ENCODE measurements at regions not wholly inside any gene's neighbourhood (a gene's known extent, or its start where the extent isn't known, plus 50 kb on each side); places are given as distances from the start of the nearest gene placed in this dataset.

GRCh38 chr13:22939157-22939556 lies 241.6 kb upstream of the SGCG start (continued):
- TF ChIP-seq, protein P1, sequence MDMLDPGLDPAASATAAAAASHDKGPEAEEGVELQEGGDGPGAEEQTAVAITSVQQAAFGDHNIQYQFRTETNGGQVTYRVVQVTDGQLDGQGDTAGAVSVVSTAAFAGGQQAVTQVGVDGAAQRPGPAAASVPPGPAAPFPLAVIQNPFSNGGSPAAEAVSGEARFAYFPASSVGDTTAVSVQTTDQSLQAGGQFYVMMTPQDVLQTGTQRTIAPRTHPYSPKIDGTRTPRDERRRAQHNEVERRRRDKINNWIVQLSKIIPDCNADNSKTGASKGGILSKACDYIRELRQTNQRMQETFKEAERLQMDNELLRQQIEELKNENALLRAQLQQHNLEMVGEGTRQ (IDR thresholded peaks at IDR 0.05; ENCODE audit: borderline replicate concordance, low read depth, low read length) = no peak
- TF ChIP-seq RFX5 (IDR thresholded peaks at IDR 0.05; ENCODE audit: low read length) (no peak), SMC3 (IDR thresholded peaks at IDR 0.05; ENCODE audit: low read depth, low read length) (no peak), CTCF (IDR thresholded peaks at IDR 0.05) (no peak)
- TF ChIP-seq, protein P2, sequence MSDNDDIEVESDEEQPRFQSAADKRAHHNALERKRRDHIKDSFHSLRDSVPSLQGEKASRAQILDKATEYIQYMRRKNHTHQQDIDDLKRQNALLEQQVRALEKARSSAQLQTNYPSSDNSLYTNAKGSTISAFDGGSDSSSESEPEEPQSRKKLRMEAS (IDR thresholded peaks at IDR 0.05; ENCODE audit: low read depth) = no peak

GRCh38 chr13:22940090-22940710 lies 240.6 kb upstream of the SGCG start:
- H3K36me3 ChIP-seq (replicated peaks in 1 of 2; ENCODE audit: control insufficient read depth in 1 of 2, insufficient read depth in 2 of 2, low read length in 1 of 2) = no peaks in the 10 kb centered on the region
- no peaks in the 10 kb centered on the region for H3F3A ChIP-seq (replicated peaks; ENCODE audit: insufficient read depth)
- H2AFZ ChIP-seq (ENCODE audit: low read depth) = no peak overlapping the region
- no peaks in the 10 kb centered on the region for H4K20me1 ChIP-seq (ENCODE audit: insufficient read depth)
- no peak overlapping the region for H3K27ac ChIP-seq (ENCODE audit: low read depth in 2 of 2, low read length in 1 of 2)
- CTCF ChIA-PET = no interaction called here
- WGBS (ENCODE audit: low lambda C conversion rate) = 11% methylated on average over 5 of the region's 11 CpGs
- H3K4me2 ChIP-seq = no peak overlapping the region
- no peak for TF ChIP-seq USF1 (IDR thresholded peaks at IDR 0.05; ENCODE audit: borderline replicate concordance, low read depth)
- TF ChIP-seq, protein P2 (IDR thresholded peaks at IDR 0.05; ENCODE audit: low read depth) = no peak
- no peak for TF ChIP-seq SIN3A (IDR thresholded peaks at IDR 0.05; ENCODE audit: borderline replicate concordance, low read depth, low read length)
- no peak for TF ChIP-seq RFX5 (IDR thresholded peaks at IDR 0.05; ENCODE audit: low read length)
- no peak for TF ChIP-seq GATA2 (CRISPR knock-in tag; IDR thresholded peaks at IDR 0.05)
- no peak for TF ChIP-seq CTCF (IDR thresholded peaks at IDR 0.05)
- TF ChIP-seq RXRA (IDR thresholded peaks at IDR 0.05; ENCODE audit: borderline replicate concordance, low read depth) = no peak
- TF ChIP-seq NRF1 (IDR thresholded peaks at IDR 0.05; ENCODE audit: low read depth, low read length) = no peak
- no peak for TF ChIP-seq NFIC (IDR thresholded peaks at IDR 0.05; ENCODE audit: borderline replicate concordance)
- TF ChIP-seq POLR2AphosphoS5 (IDR thresholded peaks at IDR 0.05; ENCODE audit: low read depth, low read length) = no peak
- no peak for TF ChIP-seq EZH2phosphoT487 (IDR thresholded peaks at IDR 0.05; ENCODE audit: borderline replicate concordance, low read depth)
- TF ChIP-seq CHD2 (IDR thresholded peaks at IDR 0.05; ENCODE audit: low read length, partially characterized antibody) = no peak
- TF ChIP-seq, protein P3, sequence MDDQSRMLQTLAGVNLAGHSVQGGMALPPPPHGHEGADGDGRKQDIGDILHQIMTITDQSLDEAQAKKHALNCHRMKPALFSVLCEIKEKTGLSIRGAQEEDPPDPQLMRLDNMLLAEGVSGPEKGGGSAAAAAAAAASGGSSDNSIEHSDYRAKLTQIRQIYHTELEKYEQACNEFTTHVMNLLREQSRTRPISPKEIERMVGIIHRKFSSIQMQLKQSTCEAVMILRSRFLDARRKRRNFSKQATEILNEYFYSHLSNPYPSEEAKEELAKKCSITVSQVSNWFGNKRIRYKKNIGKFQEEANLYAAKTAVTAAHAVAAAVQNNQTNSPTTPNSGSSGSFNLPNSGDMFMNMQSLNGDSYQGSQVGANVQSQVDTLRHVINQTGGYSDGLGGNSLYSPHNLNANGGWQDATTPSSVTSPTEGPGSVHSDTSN (IDR thresholded peaks at IDR 0.05) = no peak
- POLR2A ChIA-PET = no interaction called here
- no peaks in the 10 kb centered on the region for H3K9me3 ChIP-seq
- H3K9me2 ChIP-seq = no peaks in the 10 kb centered on the region
- no peaks in the 10 kb centered on the region; the same call in 1 of the 2 replicates for H3K27me3 ChIP-seq (ENCODE audit: insufficient read depth)
- H3K79me2 ChIP-seq (ENCODE audit: insufficient read depth) = no peaks in the 10 kb centered on the region
- H3K4me3 ChIP-seq (ENCODE audit: low read depth in 2 of 2, low read length in 1 of 2) = no peak overlapping the region
- H3K9ac ChIP-seq = no peak overlapping the region
- DNase-seq = no peak
- H3K4me1 ChIP-seq (ENCODE audit: control insufficient read depth in 1 of 2, insufficient read depth in 2 of 2, low read depth in 1 of 2, low read length in 1 of 2) = no peaks in the 10 kb centered on the region

All from SK-N-SH (cell line).